VCaP (cell line): ENCODE measurements at regions not wholly inside any gene's neighbourhood (a gene's known extent, or its start where the extent isn't known, plus 50 kb on each side); places are given as distances from the start of the nearest gene placed in this dataset.

Source experiments
- H3K27ac ChIP-seq: fragments of 450-650 bp; 2 replicates; pipeline ENCODE4 v1.5.1; 2017
- TF ChIP-seq, protein P1 (sequence below): fragments of 450-650 bp; conservative IDR thresholded peaks from 2 replicates; pipeline ENCODE4 v1.5.1; 2017; ENCODE audit warnings: mild to moderate bottlenecking, moderate library complexity

DNA sequence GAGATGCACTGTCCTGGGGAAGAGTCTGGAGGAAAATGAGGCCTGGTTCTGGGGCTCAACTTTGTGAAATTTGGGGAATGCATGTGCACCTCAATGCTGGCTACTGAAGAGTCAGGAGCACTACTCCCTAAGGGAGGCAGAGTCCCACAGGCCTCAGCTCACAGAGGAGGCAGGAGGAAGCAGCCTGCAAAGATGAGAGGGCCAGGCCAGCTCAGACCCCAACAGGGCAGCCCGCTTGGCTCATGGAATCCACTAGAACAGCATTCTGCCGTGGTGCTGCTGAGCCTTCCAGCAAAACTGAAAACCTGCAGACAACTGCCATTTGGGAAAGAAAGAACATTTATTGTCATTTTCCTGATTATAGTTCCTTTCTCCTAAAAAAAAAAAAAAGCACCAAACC, 300.5 kb downstream of the CTTN start:
- H3K27ac ChIP-seq = peak overlapping the region; percentile 99

DNA sequence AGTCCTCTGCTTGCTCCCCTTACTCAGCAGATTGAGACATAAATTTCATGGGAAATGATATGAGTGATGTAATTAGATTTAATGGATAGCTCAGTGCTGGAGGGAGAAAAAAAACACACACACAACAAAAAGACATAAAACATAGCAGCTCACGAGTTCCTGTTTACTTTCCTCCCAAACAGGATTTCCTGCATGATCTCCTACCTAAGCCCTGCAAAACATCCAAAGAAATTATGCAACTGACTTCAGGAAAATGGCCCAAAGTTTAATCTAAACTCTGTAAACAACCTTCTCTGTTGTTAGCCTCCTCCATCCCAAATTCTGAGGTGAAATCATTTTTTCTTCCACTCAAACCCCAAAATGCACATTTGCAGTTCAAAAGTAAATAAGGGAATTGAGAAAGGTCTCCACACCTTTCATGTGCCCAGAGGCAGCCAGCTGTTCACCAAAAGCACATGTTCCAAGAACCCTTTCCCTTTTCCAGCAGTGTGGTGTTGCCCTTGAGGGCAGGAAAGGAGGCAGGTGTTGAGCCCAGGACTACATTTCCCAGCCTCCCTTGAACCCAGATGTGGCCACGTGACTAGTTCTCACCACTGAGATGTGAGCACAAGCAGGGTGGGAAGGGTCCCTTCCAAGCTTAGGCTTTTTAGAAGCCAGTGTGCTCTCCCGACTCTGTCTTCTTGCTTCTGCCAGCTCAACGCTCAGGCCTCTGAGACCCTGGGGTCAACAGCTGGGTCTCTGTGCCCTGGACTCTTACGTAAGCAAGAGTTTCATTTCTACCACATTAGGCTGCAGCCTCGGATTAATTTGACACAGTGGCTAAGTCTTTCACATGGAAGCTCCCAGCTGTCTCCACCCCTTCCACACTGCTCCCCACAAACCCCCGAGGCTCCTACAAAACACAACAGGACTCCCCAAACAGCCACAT, 301.2 kb downstream of the CTTN start:
- H3K27ac ChIP-seq = peak overlapping the region; percentile 99
- TF ChIP-seq, protein P1, sequence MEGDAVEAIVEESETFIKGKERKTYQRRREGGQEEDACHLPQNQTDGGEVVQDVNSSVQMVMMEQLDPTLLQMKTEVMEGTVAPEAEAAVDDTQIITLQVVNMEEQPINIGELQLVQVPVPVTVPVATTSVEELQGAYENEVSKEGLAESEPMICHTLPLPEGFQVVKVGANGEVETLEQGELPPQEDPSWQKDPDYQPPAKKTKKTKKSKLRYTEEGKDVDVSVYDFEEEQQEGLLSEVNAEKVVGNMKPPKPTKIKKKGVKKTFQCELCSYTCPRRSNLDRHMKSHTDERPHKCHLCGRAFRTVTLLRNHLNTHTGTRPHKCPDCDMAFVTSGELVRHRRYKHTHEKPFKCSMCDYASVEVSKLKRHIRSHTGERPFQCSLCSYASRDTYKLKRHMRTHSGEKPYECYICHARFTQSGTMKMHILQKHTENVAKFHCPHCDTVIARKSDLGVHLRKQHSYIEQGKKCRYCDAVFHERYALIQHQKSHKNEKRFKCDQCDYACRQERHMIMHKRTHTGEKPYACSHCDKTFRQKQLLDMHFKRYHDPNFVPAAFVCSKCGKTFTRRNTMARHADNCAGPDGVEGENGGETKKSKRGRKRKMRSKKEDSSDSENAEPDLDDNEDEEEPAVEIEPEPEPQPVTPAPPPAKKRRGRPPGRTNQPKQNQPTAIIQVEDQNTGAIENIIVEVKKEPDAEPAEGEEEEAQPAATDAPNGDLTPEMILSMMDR = no peak

More for the DNA sequence above, 300.5 kb downstream of the CTTN start:
- TF ChIP-seq, protein P1 = no peak

DNA sequence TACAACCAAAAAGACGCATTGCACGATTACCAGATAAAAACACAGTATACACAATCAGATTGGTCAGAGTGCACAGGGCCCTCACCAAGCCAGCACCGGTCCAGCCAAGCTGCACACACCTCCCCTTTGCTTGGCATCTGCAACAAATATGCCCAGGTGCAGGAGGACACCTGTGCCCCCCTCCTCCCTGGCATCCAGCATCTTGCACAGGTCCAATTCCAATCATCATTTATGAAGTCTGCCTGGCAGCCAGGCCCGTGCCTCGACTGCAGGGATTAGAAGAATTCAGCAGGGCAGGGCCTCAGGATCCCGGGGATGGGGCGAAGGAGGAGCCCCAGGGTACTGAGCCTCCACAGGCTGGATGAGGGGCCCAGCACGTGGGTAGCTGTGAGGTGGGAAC, 302.1 kb downstream of the CTTN start:
- TF ChIP-seq, protein P1 = no peak
- peak overlapping the region; percentile 99 for H3K27ac ChIP-seq

DNA sequence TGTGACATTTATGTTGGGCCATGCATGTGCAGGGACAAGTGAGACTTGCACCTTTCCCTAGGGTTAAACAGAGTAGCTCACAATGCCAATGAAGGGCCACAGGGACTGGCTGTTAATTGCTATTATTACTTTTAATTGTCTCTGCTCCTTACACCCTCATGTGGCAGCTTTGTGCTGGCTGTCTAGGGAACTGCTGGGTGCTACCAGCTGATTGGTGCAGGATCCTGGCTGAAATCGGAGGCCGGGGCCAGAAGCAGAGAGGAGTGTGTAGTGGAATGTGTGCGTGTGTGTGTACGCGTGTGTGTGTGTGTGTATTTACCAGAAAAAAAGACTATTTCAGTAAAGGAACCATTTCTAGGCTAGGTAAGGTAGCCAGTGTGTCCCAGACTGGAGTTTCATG, 302.5 kb downstream of the CTTN start:
- H3K27ac ChIP-seq = peak overlapping the region; percentile 99
- TF ChIP-seq, protein P1 = no peak; the same call in 1 of the 2 replicates

DNA sequence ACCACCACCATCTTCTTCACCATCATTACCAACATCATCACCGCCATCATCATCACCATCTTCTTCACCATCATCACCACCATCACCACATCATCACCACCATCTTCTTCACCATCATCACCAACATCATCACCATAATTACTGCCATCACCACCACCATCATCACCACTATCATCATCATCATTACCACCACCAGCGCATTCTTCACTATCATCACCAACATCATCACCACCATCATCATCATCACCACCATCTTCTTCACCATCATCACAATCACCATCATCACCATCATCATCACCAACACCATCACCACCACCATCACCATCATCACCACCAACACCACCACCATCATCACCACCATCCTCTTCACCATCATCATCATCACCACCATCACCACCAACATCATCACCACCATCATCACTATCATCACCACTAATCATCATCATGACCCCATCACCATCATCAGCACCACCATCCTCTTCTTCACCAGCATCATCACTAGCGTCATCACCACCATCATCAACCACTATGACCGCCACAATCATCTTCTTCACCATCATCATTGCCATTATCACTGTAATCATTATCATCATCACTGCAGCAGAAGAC, 303.8 kb downstream of the CTTN start:
- TF ChIP-seq, protein P1 = no peak
- H3K27ac ChIP-seq = no peak overlapping the region

DNA sequence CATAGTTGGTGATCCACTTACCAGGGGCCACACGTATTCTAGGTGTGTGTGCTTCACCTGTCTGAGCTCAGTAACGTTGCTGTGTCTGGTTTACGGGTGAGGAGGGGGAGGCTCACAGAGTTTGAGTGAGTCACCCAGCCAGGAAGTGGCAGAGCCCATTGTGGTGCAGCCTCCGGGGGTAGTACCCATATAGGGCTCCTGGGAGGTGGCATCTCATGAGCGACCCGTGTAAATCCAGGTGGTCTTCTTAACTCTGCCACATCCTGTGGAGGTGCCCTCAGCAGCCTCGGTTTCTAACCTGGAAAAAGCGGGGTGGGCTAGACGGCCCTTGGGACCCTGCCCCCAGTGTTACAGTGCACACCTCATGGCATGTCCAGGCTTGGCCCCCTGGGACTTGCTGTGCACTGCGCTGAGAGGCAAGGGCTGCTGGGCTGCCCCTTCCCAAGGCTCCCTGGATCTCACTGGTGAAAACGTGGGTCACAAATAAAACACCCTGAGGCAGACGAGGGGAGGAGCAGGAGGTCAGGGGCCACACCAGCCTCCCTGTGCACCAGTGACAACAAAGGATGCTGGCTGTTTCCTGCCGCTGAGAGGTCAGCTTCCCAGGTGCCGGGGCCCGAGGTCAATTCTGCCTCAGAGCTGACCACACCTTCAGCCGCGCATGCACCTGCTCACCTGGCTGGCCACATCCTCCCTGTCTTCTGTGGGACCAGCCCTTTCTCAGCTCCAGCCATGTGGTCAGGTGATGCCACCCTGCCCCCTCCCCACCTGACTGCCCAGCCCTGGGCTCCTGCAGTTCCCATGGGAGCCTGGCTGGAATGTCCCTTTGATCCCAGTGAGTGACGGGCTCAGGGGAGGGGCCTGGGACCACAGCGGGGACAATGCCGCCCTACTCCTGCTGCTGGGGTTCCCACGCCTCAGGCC, 305.1 kb downstream of the CTTN start:
- H3K27ac ChIP-seq = no peak overlapping the region

More for the DNA sequence above, 305.1 kb downstream of the CTTN start:
- TF ChIP-seq, protein P1 = no peak
